HepG2 (cell line): ENCODE measurements at regions not wholly inside any gene's neighbourhood (a gene's known extent, or its start where the extent isn't known, plus 50 kb on each side); places are given as distances from the start of the nearest gene placed in this dataset.
A peak's percentile ranks its signal among the peaks of the same experiment; 100 is the strongest.

Source experiments
- ATAC-seq: fragments of 200-7000 bp; cut with Tn5 transposase; 3 replicates; pipeline ENCODE4 v1.9.1; 2020; ENCODE audit warnings: mild to moderate bottlenecking, moderate library complexity
- BruUV-seq: library from RNA; stranded (reverse); fragments of 400-500 nt; replicated peaks from 2 replicates; lab custom pipeline; 2021; lab: Mats Ljungman, UMichigan
- CTCF ChIA-PET: fragments of 300-600 bp; formaldehyde crosslinking; extraction: SDS; loops from one replicate; lab custom pipeline; 2021; ENCODE audit warnings: low total read pairs, inconsistent platforms, low intra/inter-chr PET ratio; lab: Yijun Ruan, JAX
- POLR2A ChIA-PET: fragments of 350-600 bp; sonication (Branson Sonifier 250); formaldehyde crosslinking; loops from one replicate; lab custom pipeline; 2020; ENCODE audit warnings: antibody characterized with exemption, inconsistent platforms; lab: Yijun Ruan, JAX
- DNase-seq: peaks from one replicate; pipeline ENCODE4 v3.0.0-alpha.2; 2015; ENCODE audit warnings: low spot score
- FAIRE-seq: peaks from 3 replicates; lab custom pipeline; 2011; peaks lifted over from hg19 to GRCh38; lab: Jason Lieb, UNC
- H2AFZ ChIP-seq: one replicate; pipeline ENCODE4 v1.6.1; 2011; ENCODE audit warnings: low read length, inconsistent platforms
- H3K27ac ChIP-seq: fragments of 300-600 bp; 3 replicates; pipeline ENCODE4 v1.8.0; 2011; ENCODE audit warnings: mixed run types, mild to moderate bottlenecking, mixed read lengths, low read length, inconsistent platforms; ENCODE audit not compliant: insufficient read depth; ENCODE audit errors: extremely low read length
- H3K27me3 ChIP-seq, 2 experiments: fragments of 200-600 bp in 1 of 2; 2 replicates in 1 of 2; 3 replicates in 1 of 2; pipeline versions ENCODE4 v1.6.0 to v1.8.0; 2011; ENCODE audit warnings: low read length in 2 of 2, mild to moderate bottlenecking in 2 of 2, moderate library complexity in 2 of 2, inconsistent platforms in 1 of 2; ENCODE audit not compliant: insufficient read depth in 2 of 2, control insufficient read depth in 1 of 2
- H3K36me3 ChIP-seq, 2 experiments: fragments of 200-600 bp in 1 of 2; replicated peaks in 1 of 2; 2 replicates in 1 of 2; 3 replicates in 1 of 2; pipeline versions ENCODE4 v1.5.1 to v1.8.0; 2011; ENCODE audit warnings: low read length in 2 of 2, inconsistent platforms in 1 of 2; ENCODE audit not compliant: insufficient read depth in 2 of 2, control insufficient read depth in 1 of 2
- H3K4me1 ChIP-seq: 2 replicates; pipeline ENCODE4 v1.5.1; 2012; ENCODE audit warnings: low read length, inconsistent platforms; ENCODE audit not compliant: insufficient read depth
- H3K4me2 ChIP-seq: 2 replicates; pipeline ENCODE4 v1.6.0; 2011; ENCODE audit warnings: low read depth, low read length, inconsistent platforms
- H3K4me3 ChIP-seq, 3 experiments: fragments of 200-600 bp in 1 of 3; sonication (generic), shearing (Covaris generic) in 1 of 3; replicated peaks in 1 of 3; 2 replicates each; pipeline ENCODE4 v1.5.1; 2011 to 2016; ENCODE audit warnings: low read length in 3 of 3, inconsistent platforms in 2 of 3, low read depth in 2 of 3, mild to moderate bottlenecking in 2 of 3, control low read depth in 1 of 3, mixed read lengths in 1 of 3; ENCODE audit not compliant: insufficient read depth in 1 of 3
- H3K79me2 ChIP-seq: one replicate; pipeline ENCODE4 v1.6.1; 2011; ENCODE audit warnings: low read length, inconsistent platforms; ENCODE audit not compliant: insufficient read depth
- H3K9ac ChIP-seq: 2 replicates; pipeline ENCODE4 v1.6.0; 2011; ENCODE audit warnings: mild to moderate bottlenecking, low read depth, low read length, inconsistent platforms; ENCODE audit not compliant: insufficient read depth
- H3K9me3 ChIP-seq: 2 replicates; pipeline ENCODE4 v1.5.1; 2012; ENCODE audit warnings: mild to moderate bottlenecking, low read length
- H4K20me1 ChIP-seq: 2 replicates; pipeline ENCODE4 v1.6.0; 2011; ENCODE audit warnings: inconsistent platforms, mild to moderate bottlenecking, low read length, moderate library complexity; ENCODE audit not compliant: insufficient read depth
- AKAP8 ChIP-seq: sonication (generic); formaldehyde crosslinking; IDR thresholded peaks from 2 replicates; pipeline ENCODE4 v1.5.1; 2020; ENCODE audit warnings: mild to moderate bottlenecking, missing genetic modification reagents
- CHD4 ChIP-seq: fragments of 200-600 bp; sonication (generic); IDR thresholded peaks from 2 replicates; pipeline ENCODE4 v1.7.0; 2017; ENCODE audit warnings: mild to moderate bottlenecking, low read length, borderline replicate concordance
- CREB1 ChIP-seq, 2 experiments: fragments of 450-650 bp in 1 of 2; IDR thresholded peaks; 2 replicates each; pipeline ENCODE4 v1.6.1; 2016 to 2017; ENCODE audit warnings: control low read depth in 1 of 2, mild to moderate bottlenecking in 1 of 2, missing compliant biosample characterization in 1 of 2, missing genetic modification characterization in 1 of 2
- FOSL1 ChIP-seq: sonication (generic); formaldehyde crosslinking; IDR thresholded peaks from 2 replicates; pipeline ENCODE4 v1.9.0; 2021; ENCODE audit warnings: missing genetic modification reagents, borderline replicate concordance
- FOSL2 ChIP-seq: sonication (generic); formaldehyde crosslinking; IDR thresholded peaks from 2 replicates; pipeline ENCODE4 v1.4.0; 2020; ENCODE audit warnings: missing genetic modification reagents
- FOXA3 ChIP-seq: IDR thresholded peaks from 2 replicates; pipeline ENCODE4 v1.6.1; 2016; ENCODE audit warnings: missing genetic modification reagents, missing compliant biosample characterization
- FOXP1 ChIP-seq, 2 experiments: fragments of 450-650 bp in 1 of 2; IDR thresholded peaks; 2 replicates each; pipeline ENCODE4 v1.6.1; 2017 to 2018; ENCODE audit warnings: antibody characterized with exemption in 1 of 2
- IKZF4 ChIP-seq: sonication (generic); formaldehyde crosslinking; IDR thresholded peaks from 2 replicates; pipeline ENCODE4 v1.5.1; 2020; ENCODE audit warnings: borderline replicate concordance, mild to moderate bottlenecking, low read depth, missing genetic modification reagents; ENCODE audit errors: not compliant biosample characterization
- MED8 ChIP-seq: sonication (generic); formaldehyde crosslinking; IDR thresholded peaks from 2 replicates; pipeline ENCODE4 v1.8.1; 2023; ENCODE audit warnings: mild to moderate bottlenecking, missing genetic modification reagents; ENCODE audit not compliant: insufficient replicate concordance
- RARA ChIP-seq: IDR thresholded peaks from 2 replicates; pipeline ENCODE4 v1.6.1; 2016; ENCODE audit warnings: missing genetic modification reagents, missing compliant biosample characterization
- RXRB ChIP-seq: IDR thresholded peaks from 2 replicates; pipeline ENCODE4 v1.6.1; 2016; ENCODE audit warnings: borderline replicate concordance, missing genetic modification reagents, missing compliant biosample characterization
- SKI ChIP-seq: fragments of 450-650 bp; IDR thresholded peaks from one replicate; pipeline ENCODE4 v1.6.1; 2018; ENCODE audit warnings: mild to moderate bottlenecking; ENCODE audit not compliant: partially characterized antibody
- SMAD3 ChIP-seq: sonication (generic); formaldehyde crosslinking; IDR thresholded peaks from 2 replicates; pipeline ENCODE4 v1.4.0; 2020; ENCODE audit warnings: missing genetic modification reagents
- TBP ChIP-seq: sonication (generic); formaldehyde crosslinking; IDR thresholded peaks from 2 replicates; pipeline ENCODE4 v1.5.0; 2020; ENCODE audit warnings: missing genetic modification reagents
- TBX3 ChIP-seq: fragments of 450-650 bp; IDR thresholded peaks from 2 replicates; pipeline ENCODE4 v1.6.1; 2017; ENCODE audit warnings: antibody characterized with exemption, mild to moderate bottlenecking, inconsistent platforms, borderline replicate concordance
- TCF7 ChIP-seq: sonication (generic); IDR thresholded peaks from 2 replicates; pipeline ENCODE4 v1.6.1; 2016; ENCODE audit warnings: antibody characterized with exemption, low read depth
- ZMAT3 ChIP-seq: sonication (generic); formaldehyde crosslinking; conservative IDR thresholded peaks from 2 replicates; pipeline ENCODE4 v1.7.0; 2021; ENCODE audit warnings: missing genetic modification reagents
- ZNF124 ChIP-seq: sonication (generic); formaldehyde crosslinking; IDR thresholded peaks from 2 replicates; pipeline ENCODE4 v1.4.0; 2020; ENCODE audit warnings: missing genetic modification reagents
- WGBS: methylation state at CpG from one replicate; pipeline ENCODE4 v1.1.6; 2017; ENCODE audit warnings: low lambda C conversion rate; 5-methylcytosine and 5-hydroxymethylcytosine counted together
- in situ Hi-C: cut with HindIII; loops from 2 replicates; pipeline ENCODE4 v1.10.0; 2017; ENCODE audit warnings: low pct_unique_long_range_greater_than_20kb; ENCODE audit not compliant: extremely low pct_ligation_motif_present
- intact Hi-C: fragments of 100-400 bp; cut with micrococcal nuclease; formaldehyde crosslinking; loops from one replicate; pipeline ENCODE4 v1.10.0; 2022; ENCODE audit not compliant: unreplicated experiment
- TF ChIP-seq, protein P1 (sequence below): sonication (generic); formaldehyde crosslinking; IDR thresholded peaks from 2 replicates; pipeline ENCODE4 v1.4.0; 2020; ENCODE audit warnings: missing genetic modification reagents, borderline replicate concordance
- TF ChIP-seq, protein P2 (sequence below): sonication (generic); formaldehyde crosslinking; conservative IDR thresholded peaks from 2 replicates; pipeline ENCODE4 v1.8.1; 2023; ENCODE audit warnings: missing genetic modification reagents

DNA sequence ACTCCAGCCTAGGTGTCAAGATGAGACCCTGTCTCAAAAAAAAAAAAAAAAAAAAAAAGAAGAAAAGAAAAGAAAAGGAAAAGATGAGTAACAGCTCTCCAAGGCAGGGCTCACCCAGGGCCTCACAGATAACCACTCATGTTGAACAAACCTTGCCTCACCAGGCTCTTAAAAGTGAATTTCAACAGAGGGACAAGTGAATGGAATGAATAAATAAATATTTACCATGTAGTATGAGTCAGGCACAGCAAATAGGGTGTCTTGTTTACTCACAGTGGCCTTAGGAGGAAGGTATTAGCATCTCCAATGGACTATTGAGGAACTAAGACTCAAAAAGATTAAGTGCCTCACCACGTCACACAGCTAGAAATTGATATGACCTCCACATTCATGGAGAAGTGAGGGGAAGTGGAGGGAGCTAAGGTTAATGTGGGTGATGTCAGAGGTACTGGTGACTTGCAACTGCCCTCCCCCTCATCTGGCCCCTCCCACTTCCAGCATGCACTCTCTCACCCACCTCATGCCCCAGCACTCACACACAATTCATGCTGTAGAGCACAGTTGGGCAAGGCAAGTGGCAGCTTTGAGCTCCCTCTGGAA, 255.5 kb downstream of the UACA start:
- intact Hi-C loops = no loop called here
- DNase-seq (peak; percentile 70), FAIRE-seq (no peak)
- no peak for TF ChIP-seq MED8 (CRISPR knock-in tag)
- TF ChIP-seq FOXP1 (IDR thresholded peaks at IDR 0.05) = peak; percentile 67; the same call in 1 of the 2 replicates
- TF ChIP-seq FOXP1 (CRISPR knock-in tag; IDR thresholded peaks at IDR 0.05) = peak; percentile 69
- TF ChIP-seq FOSL1 = peak; percentile 70; the same call in 1 of the 2 replicates
- TF ChIP-seq, protein P1, sequence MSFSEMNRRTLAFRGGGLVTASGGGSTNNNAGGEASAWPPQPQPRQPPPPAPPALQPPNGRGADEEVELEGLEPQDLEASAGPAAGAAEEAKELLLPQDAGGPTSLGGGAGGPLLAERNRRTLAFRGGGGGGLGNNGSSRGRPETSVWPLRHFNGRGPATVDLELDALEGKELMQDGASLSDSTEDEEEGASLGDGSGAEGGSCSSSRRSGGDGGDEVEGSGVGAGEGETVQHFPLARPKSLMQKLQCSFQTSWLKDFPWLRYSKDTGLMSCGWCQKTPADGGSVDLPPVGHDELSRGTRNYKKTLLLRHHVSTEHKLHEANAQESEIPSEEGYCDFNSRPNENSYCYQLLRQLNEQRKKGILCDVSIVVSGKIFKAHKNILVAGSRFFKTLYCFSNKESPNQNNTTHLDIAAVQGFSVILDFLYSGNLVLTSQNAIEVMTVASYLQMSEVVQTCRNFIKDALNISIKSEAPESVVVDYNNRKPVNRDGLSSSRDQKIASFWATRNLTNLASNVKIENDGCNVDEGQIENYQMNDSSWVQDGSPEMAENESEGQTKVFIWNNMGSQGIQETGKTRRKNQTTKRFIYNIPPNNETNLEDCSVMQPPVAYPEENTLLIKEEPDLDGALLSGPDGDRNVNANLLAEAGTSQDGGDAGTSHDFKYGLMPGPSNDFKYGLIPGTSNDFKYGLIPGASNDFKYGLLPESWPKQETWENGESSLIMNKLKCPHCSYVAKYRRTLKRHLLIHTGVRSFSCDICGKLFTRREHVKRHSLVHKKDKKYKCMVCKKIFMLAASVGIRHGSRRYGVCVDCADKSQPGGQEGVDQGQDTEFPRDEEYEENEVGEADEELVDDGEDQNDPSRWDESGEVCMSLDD (CRISPR knock-in tag) = no peak
- peak; percentile 91 for TF ChIP-seq FOXA3 (CRISPR knock-in tag)
- TF ChIP-seq CHD4 = no peak
- peak; percentile 13; the same call in 1 of the 2 replicates for TF ChIP-seq RXRB (CRISPR knock-in tag)
- peak; percentile 42; the same call in 1 of the 2 replicates for TF ChIP-seq TBX3
- TF ChIP-seq ZMAT3 (CRISPR knock-in tag) = no peak
- TF ChIP-seq FOSL2 (CRISPR knock-in tag) = peak; percentile 96
- no peak for TF ChIP-seq IKZF4
- TF ChIP-seq, protein P2, sequence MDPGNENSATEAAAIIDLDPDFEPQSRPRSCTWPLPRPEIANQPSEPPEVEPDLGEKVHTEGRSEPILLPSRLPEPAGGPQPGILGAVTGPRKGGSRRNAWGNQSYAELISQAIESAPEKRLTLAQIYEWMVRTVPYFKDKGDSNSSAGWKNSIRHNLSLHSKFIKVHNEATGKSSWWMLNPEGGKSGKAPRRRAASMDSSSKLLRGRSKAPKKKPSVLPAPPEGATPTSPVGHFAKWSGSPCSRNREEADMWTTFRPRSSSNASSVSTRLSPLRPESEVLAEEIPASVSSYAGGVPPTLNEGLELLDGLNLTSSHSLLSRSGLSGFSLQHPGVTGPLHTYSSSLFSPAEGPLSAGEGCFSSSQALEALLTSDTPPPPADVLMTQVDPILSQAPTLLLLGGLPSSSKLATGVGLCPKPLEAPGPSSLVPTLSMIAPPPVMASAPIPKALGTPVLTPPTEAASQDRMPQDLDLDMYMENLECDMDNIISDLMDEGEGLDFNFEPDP (CRISPR knock-in tag) = no peak
- TF ChIP-seq CREB1 (IDR thresholded peaks at IDR 0.05) = peak; percentile 67
- no peak for TF ChIP-seq CREB1 (CRISPR knock-in tag; IDR thresholded peaks at IDR 0.05)
- TF ChIP-seq RARA (CRISPR knock-in tag) = 0 out of 2 replicates have a peak, but pooled peaks have one; percentile 27
- no peak for TF ChIP-seq ZNF124 (CRISPR knock-in tag)
- no peak for TF ChIP-seq AKAP8 (CRISPR knock-in tag)
- TF ChIP-seq TCF7 = peak; percentile 39; the same call in 1 of the 2 replicates
- TF ChIP-seq SMAD3 = 0 out of 2 replicates have a peak, but pooled peaks have one; percentile 26
- no peak for TF ChIP-seq TBP (CRISPR knock-in tag)
- TF ChIP-seq SKI = peak; percentile 26

More for the DNA sequence above, 255.5 kb downstream of the UACA start:
- peak; percentile 51 for ATAC-seq
- Histone ChIP-seq H2AFZ (no peak overlapping the region), H4K20me1 (no peaks in the 10 kb centered on the region), H3K27me3 (peaks cover 0 to 11% of the 10 kb centered on the region in 2 experiments; a peak in 1 of 5 replicates), H3K4me2 (no peak overlapping the region), H3K4me1 (peaks cover 21% of the 10 kb centered on the region), H3K27ac (no peak overlapping the region), H3K4me3 (no peak overlapping the region), H3K9ac (no peak overlapping the region), H3K9me3 (peaks cover 7% of the 10 kb centered on the region; the same call in 1 of the 2 replicates), H3K79me2 (no peaks in the 10 kb centered on the region), H3K36me3 (no peaks in the 10 kb centered on the region)
- 0% methylated on average over 1 of the region's 1 CpG for whole genome bisulfite sequencing
- CTCF ChIA-PET = no interaction called here
- POLR2A ChIA-PET = interaction anchor here (0.7 to 0.8 kb wide), 3 partner anchors 68 to 1056 kb away, joined by 3 read pairs; no protein-coding TSS in a partner anchor
- in situ Hi-C loops = no loop called here
- no TSS peak for BruUV-seq
